LHCN-M2 (cell line): ENCODE measurements at regions not wholly inside any gene's neighbourhood (a gene's known extent, or its start where the extent isn't known, plus 50 kb on each side); places are given as distances from the start of the nearest gene placed in this dataset.
A peak's percentile ranks its signal among the peaks of the same experiment; 100 is the strongest.

ENCODE experiments used
- DNase-seq: peaks from one replicate; pipeline ENCODE4 v3.0.0-alpha.2; 2012; ENCODE audit warnings: low read depth

DNA sequence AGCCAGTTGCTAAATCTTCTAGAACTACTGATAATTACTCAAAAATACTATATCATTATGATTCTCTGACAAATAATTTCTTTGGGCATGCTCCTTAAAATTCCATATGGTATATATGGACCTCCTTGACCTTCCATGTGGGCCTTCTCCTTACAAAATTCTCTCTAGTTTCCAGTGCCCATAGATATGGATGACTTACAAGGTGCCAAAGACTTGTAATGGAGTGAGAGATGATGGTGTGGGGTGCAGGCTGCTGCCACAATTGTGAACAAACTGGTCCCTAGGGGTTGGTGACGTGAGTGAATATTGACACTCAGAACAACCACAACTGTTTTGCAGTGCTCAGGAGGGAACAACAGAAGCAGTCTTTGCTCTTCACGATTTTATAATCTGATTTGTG lies 378.9 kb downstream of the SNAPC1 start:
- no peak for DNase-seq

DNA sequence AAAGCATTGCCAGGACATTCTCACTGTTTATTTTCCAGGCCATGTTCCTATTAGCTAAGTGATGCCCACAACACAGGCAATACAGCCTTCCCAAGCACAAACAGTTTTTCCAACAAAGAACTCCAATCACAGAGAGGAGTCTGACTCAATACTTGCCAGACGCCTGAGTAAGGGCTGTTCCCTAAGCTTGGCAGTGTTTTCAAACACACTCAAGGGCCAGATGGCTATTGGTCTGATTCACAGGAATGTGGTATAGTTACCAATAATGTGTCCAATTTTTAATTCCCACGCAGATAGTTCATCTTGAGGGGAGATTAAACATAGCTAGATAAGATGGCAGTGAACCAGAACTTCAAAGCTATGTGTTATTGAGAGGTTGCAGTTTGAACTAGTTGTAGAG lies 381.0 kb downstream of the SNAPC1 start:
- peak; percentile 2 for DNase-seq

DNA sequence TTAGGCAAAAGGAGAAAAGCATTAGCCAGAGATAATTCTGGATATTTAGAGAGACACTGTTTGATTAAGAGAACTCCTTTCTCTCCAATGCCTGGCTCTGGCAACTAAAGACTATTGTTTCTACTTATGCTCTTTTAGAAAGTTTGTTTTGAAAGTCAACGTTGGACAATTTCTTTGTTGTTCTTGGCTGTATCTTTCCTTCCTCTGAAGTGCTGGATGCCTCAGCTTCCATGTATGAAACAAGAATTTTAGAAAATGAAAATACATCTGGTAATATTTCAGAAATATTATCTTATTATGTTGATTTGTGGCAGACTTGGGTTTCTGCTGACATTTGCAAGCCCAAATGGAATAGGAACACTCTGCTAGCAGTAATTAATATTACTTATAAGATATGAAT lies 382.6 kb downstream of the SNAPC1 start:
- DNase-seq: no peak

DNA sequence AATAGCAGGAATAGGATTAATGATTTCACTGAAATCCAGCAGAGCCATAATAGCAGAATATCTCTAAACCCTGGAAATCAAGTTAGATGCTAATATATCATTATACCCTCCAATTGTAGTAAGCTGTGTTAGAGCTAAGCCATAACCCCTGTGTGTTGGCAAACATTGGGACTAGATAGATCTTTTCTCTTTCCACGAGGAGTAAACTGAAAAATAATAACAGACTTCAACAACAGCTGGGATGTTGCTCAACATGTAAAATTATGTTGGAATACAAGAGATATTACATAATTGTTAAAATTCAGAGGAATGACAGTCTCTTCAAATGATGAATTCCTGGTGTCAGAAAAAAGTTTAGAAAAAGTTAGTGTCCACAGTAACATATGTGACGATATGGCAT lies 383.8 kb downstream of the SNAPC1 start:
- no peak for DNase-seq

DNA sequence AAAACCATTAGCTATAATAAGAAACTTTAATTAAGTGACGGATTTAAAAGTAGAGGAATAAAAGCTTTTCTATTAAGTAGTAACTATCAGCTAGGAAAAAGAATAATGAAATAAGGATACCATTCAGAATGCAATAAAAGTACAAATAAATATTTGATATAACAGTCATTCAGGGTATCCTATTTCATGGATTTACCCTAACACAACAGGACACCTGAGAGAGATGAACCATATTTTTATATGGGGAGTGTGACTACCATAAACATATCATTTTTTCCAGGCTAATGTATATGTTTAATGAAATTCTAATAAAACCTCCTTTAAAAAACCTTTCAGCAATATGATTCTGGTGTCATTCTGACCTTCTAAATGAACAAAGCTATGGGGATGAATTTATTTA lies 393.8 kb downstream of the SNAPC1 start:
- no peak for DNase-seq

DNA sequence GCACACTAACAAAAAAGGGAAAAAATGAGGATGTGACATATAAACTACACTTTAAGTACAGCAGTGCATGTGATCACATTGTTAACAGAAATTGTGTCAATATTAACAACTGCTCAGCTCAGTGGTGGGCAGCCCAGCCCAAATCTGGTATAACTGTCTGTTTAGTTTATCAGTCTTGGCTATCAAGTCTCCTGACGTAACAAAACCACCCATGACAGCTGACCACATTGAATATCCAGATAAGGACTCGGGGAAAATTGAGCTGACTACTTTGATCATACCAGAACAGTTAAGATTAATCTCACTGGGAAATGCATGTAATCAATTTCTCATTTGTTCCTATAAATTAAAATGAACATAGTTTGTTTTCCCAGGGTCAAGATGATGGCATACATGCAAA lies 396.6 kb downstream of the SNAPC1 start:
- DNase-seq: no peak

DNA sequence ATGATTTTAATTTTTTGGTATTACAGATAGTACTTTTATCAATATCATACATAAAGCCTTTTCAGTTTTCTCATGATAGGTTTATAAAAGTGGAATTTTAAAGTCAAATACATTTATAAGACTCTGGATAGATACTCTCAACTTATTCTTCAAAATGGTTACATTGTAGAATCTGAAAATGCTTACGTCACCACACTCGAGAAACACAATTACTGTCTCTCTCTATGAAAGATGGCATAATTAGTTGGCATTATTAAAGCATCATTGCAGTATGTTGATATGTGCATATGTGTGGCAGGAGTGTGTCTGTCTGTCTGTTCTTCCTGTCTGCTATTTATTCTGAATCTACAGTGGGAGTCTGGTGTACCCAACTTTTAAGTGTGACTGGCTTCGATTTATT lies 397.1 kb downstream of the SNAPC1 start:
- DNase-seq: no peak

DNA sequence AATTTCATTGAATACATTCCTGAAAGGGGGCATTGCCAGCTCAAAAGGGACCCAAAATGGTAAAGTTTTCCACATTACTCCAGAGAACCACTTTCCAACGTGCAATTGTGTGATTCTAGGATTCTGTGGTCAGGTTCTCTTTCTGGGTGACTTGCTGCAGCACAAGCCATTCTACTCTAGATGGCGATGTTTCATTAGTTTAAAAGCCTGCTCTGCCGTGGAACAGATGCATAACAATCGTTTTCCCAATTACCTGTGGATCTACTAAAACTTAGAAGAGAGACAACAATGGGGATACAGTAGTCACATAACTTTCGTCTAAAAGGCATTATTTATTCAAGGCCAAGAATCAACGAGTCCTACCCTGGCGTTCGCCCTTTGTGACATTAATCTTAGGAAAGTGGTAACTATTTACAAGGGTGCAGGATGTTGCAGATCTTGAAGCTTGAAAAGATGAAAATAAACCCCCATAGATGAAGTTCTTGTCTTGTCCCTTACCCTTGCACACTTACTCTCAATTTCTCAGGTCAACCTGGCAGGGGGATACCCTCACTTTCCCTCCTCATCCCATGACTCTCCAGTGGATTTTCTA lies 400.9 kb downstream of the SNAPC1 start:
- DNase-seq: peak; percentile 18

DNA sequence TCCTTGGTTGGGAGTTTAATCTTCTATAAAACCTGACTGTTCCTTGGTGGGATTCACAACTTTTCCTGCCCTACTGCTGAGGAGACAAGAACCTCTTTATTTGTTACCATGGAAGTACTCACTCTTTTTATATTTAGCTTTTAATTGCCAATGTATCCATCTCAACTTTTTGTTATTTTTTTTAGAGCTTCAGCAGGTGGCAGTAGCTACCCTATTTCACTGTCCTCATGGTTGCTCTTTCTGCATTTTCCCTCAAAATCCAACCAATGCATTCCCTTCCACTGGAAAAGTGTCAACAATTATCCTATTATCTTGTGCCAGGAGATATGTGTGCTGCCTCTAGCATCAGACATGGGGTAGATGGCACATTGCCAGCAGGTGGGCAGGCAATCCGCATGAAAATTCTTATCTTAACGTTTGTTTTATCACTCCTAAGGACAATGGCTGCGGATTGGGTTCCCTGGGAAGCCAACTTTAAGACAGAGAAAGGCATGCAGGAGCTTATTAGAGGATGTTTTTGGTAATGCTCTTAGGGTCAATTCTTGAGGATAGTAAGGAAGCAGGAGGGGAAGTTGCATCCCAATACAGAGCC lies 406.4 kb downstream of the SNAPC1 start:
- no peak for DNase-seq

DNA sequence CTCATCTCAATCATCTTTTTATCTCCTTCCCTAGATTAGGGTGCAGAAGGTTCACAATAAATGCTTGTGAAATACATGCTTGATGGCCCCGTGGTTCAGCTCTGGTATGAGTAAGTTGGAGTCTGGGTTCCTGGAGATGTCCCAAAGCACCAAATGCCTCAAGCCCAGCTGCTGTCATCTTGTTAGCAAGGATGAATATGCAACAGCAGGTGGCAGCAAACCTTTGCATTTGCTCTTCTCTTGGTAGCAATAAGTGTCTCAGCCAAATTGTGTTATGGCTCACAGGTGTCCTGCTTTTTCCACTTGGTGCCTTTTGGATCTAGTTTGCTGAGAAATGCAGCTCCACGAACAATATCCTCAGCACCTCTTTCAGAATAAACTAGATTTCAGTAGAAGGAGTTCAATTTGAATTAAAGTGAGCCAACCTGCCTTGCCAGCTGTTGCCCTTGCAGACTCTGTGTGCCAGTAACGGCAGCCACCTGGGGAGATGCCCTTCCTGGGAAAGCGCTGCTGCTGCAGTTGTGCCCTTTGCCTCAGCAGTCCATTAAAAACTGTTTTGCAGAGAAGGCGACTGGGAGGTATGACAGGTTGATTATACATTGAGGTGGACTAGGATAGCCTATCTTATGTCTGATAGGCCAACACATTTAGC lies 417.3 kb downstream of the SNAPC1 start:
- peak; percentile 53 for DNase-seq

DNA sequence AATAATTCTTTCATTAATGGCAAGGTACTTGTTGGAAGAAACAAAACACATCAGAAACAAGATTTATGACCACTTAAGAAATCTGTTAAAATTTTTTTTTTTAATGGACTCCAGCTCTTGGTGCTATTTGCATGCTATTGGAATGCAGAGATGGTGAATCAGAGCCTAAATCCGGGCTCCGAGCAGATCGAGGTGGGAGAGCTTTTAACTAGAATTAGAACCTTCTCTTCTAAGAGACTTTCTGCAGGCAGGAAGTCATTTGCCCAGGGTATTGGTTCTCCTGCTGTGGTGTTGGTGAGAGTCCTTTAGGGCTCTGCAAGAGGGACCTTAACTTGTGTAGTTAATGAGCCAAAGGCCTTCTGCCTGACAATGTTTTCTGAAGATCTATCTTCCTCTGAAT lies 419.4 kb downstream of the SNAPC1 start:
- no peak for DNase-seq

DNA sequence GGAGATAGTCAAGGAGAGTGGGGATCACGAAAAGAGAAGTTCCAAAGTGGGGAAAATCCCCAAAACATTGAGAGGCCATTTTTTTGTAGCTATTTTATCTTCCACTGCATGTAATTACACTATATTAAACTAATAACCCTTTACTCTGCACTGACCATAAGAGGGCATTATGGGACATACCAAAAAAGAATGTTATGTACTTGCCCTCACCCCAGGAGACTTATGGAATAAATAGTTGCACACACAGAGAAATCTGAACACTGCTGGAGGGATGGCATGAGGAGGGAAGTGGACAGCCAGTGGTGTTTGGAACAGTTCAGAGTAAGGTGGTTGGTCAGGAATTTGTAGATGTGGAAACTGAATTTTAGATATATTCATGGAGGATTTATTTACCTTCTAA lies 422.9 kb downstream of the SNAPC1 start:
- DNase-seq: no peak

DNA sequence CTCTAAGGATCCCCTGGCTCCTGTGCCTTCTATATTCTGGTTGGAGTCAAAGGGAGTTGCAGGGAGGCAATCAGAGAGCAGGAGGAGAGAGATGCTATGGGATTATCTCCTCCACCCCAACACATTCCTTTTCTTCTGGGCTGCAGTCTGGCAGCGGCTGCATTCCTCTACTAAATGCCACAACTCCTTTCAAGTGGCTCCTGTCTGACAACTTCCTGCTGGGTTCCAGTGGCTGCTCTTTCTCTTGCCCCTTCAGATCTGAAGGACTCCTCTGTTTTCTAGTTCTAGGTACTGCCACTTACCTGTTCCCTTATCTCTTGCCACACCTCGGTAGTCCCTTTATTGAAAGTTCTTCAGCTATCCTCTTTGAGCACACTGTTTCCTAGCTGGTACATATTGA lies 425.0 kb downstream of the SNAPC1 start:
- no peak for DNase-seq

DNA sequence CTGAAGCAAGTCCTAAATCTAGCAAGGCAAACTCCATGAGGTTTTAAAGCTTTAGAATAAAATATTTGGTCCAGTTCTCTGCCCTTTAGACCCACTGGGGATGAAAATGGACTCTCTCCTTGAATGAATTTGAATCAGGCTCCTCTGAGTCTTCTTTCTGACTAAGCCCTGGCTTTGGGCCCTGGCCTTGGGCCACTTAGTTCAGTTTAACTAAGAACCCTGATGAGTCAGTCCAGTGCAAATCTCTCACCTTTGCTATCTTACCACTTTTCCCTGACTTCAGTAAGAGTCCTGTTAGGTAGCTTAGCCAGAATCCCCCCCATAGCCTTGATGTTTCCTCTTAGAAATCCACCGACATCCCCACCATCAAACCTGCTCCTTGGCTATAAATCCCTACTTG lies 427.5 kb downstream of the SNAPC1 start:
- no peak for DNase-seq

DNA sequence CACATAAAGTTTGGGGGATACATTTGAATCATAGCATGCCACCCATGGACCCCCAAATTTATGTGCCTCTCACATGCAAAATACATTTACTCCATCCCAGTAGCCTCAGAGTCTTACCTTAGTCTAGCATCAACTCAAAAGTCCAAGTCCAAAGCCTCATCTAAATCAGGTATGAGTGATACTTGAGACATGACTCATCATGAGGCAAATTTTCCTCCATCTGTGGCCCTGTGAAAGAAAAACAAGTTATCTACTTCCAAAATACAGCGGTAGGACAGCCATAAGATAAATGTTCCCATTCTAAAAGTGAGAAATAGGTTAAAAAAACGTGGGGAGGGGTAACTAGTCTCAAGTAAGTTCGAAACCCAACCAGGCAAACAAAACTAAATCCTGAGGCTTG lies 444.2 kb downstream of the SNAPC1 start:
- no peak for DNase-seq

DNA sequence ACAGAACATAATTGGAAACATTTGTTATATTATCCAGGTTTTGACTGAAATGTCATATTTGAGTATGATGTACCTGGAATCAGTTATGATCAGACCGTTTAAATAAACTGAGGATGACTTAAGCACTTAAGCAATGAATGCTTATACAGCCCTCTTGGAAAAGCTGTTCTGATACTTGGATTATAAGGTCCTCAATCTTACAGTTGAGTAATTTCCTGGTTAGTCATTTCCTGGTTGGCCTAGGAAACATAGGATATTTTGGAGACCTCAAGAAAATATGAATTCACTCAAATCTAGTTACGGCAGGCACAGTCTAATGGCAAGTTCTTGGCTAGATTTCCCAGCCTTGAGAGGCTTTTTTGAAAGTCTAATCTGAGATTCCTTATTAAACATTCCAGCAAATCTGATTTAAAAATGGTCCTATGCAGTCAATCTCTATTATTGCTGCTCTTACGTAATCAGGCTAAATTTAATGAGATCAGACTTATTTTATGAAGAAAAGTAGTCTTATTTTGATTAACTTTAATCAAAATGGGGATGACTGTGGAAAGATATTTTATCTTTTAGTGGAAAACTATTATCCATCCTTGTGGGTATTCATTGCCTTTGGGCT lies 447.2 kb downstream of the SNAPC1 start:
- peak; percentile 26 for DNase-seq

DNA sequence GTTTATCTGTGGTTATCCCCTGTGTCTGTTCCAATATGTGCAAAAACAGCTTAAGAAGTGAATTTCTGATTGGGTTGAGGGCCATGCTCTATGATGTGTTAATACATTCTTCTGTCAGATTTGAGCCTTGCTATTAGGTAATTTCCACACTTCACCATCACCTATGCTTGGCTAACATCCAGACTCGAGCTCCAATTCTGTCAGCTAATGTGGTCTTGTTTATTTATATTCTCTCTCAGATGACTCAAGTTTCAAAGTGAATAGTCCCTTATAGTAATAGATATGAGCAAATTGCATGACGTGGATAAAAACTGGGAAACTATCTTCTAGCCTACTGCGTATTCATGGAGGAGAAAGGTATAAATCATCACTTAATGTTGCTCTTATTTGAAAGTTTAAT lies 451.3 kb downstream of the SNAPC1 start:
- DNase-seq: no peak

DNA sequence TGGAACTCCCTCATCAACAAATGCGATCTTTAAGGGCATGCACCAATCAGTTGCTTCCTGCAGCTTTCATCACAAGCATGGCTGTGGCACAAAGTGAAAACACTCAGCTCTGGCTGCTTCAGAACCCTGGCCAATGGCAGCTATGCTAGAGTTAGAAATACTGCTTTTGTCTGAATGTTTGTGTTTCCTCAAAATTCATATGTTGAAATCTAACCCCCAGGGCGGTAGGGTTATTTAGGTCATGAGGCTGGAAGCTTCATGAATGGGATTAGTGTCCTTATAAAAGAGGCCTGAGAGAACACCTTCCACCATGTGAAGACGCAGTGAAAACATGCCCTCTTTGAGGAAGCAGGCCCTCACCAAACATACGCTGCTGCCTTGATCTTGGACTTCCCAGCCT lies 453.9 kb downstream of the SNAPC1 start:
- DNase-seq: no peak

DNA sequence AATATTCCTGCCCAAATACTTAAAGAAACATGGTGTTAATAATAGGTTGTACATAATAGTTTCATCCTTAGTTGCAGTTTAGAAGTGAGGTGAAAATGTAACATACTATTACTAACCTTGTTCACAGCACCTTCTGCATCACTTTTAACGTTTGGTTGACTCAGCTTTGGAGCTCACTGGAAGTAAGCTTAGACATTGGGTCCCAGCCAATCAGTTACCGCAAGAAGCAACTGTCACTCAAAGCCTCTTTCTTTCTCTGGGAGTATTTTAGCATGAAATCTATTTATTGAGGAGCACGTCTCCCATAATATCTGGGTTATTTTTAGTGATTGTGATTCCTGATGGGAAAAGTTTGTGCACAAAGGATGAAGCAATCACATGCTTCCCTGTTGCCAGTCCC lies 472.6 kb downstream of the SNAPC1 start:
- no peak for DNase-seq

DNA sequence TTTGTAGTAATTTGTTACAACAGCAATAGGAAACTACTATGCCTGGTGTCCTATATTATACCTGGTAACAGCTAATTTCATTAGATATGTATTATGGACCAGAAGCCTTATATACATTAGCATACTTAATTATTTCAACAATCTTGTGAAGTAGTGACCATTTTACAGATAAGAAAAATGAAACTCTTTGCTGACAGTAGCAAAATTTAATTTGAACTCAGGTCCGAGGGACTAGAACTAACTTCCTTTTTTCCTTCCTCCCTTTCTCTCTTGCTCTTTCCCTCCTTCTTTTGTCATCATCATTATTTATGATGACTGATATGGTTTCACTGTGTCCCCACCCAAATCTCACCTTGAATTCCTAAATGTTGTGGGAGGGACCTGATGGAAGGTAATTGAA lies 482.0 kb downstream of the SNAPC1 start:
- no peak for DNase-seq

DNA sequence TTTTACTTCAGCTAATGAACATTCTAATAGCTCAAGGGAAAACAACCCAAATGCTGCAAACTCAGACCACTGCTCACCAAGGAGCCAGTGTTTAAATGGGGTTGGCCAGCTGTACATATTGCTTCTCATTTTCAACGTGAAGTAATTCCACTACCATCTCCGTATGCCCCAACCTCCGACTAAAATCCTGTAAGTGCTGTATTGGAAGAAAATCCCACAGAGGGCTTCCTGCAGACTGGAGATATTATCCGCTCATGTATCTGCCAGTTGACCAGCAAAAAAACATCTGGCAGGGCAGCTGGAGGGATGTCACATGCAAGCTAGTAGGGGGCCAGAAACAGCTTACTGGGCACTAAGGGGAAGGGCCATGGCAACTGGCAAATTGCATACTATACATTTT lies 485.0 kb downstream of the SNAPC1 start:
- no peak for DNase-seq

DNA sequence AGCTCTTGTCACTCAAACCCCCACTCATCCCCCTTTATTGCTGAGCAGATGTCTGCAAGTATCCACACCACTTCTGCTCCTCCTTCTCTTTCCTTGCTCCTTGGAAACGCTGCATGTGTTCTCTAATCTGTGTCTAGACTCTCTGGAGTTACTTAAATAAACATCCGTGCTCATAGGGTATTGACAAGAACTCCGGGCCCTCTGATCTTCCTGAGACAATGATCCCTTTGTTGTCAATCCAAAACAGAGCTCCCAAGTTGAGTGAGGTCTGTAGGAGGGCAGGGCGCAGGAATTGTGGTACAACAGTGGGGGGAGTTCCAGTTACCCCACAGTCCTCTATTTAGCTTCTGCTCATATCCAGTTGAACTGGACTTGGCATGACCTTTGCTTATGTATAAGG lies 489.0 kb downstream of the SNAPC1 start:
- DNase-seq: no peak

DNA sequence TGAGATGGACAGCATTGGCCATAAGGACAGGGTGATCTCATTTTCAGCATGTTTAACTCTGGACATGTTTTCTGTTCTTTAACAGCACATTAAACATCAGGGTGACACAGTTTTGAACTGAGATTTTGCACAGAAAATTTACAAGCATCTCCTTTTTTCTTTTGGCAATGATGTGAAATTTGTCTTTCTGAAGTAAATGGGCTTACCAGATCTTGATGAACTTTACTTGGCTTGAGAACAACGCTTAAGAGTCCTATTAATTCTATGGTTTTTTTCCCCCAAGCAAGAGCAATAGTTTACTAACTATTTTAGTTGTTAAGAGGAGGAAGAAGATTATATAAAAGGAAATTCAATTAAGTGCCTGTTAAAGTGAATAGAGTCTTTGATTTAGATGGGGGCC lies 491.0 kb downstream of the SNAPC1 start:
- DNase-seq: no peak
